IPS-18a (cell line): ENCODE measurements at regions not wholly inside any gene's neighbourhood (a gene's known extent, or its start where the extent isn't known, plus 50 kb on each side); places are given as distances from the start of the nearest gene placed in this dataset.
"Not testable (repeated sequence)": the region's sequence is repeated elsewhere in the genome, so short reads cannot be mapped to it uniquely, and the experiment has no call there.

Experiments
- H3K27ac ChIP-seq: one replicate; pipeline ENCODE4 v1.5.1; 2013; ENCODE audit warnings: low read length
- H3K27me3 ChIP-seq: one replicate; pipeline ENCODE4 v1.6.1; 2013; ENCODE audit warnings: mild to moderate bottlenecking, low read length; ENCODE audit not compliant: control insufficient read depth, insufficient read depth
- H3K36me3 ChIP-seq: one replicate; pipeline ENCODE4 v1.6.1; 2013; ENCODE audit warnings: low read depth, low read length; ENCODE audit not compliant: control insufficient read depth
- H3K4me1 ChIP-seq: one replicate; pipeline ENCODE4 v1.6.1; 2013; ENCODE audit warnings: low read depth, low read length; ENCODE audit not compliant: control insufficient read depth
- H3K4me3 ChIP-seq: one replicate; pipeline ENCODE4 v1.5.1; 2013; ENCODE audit warnings: low read length
- H3K9ac ChIP-seq: one replicate; pipeline ENCODE4 v1.6.1; 2013; ENCODE audit warnings: mild to moderate bottlenecking, low read length, moderate library complexity
- H3K9me3 ChIP-seq: one replicate; pipeline ENCODE4 v1.6.1; 2013; ENCODE audit warnings: low read depth, low read length; ENCODE audit not compliant: control insufficient read depth

DNA sequence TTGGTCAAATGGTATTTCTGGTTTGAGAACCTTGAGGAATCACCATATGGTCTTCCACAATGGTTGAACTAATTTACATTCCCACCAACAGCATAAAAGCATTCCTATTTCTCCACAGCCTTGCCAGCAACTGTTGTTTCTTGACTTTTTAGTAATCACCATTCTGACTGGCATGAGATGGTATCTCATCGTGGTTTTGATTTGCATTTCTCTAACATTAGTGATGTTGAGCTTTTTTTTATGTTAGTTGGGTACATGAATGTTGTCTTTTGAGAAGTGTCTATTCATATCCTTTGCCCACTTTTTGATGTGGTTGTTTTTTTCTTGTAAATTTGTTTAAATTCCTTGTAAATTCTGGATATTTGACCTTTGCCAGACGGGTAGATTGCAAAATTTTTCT lies 679.7 kb downstream of the METTL15 start:
- not testable (repeated sequence) for H3K36me3 ChIP-seq, H3K27me3 ChIP-seq, H3K4me1 ChIP-seq, H3K9ac ChIP-seq, H3K27ac ChIP-seq, H3K9me3 ChIP-seq, H3K4me3 ChIP-seq

DNA sequence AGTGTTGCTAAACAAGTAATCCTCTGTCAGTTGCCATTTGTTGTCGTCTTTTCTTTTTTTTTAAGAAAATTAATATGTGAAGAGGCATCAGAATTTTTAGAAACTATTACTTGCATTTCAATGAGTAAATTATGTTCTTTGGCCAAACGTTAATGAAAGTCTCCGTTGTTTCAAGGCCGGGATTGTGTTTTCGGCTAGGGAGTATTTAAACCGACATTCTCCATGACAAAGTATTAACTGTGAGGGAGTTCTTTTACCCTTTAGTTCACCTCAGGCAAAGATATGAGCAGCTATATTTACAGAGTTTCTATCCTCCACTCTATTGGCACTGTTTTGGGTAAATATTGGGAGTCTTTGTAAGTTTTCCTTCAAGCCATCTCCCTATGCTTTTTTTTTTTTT lies 668.9 kb downstream of the METTL15 start:
- no peaks in the 10 kb centered on the region for H3K36me3 ChIP-seq
- peaks cover 4% of the 10 kb centered on the region for H3K4me1 ChIP-seq
- no peak overlapping the region for H3K4me3 ChIP-seq
- H3K27me3 ChIP-seq, result no peaks in the 10 kb centered on the region
- H3K27ac ChIP-seq, result no peak overlapping the region
- H3K9ac ChIP-seq, result no peak overlapping the region
- peaks cover 4% of the 10 kb centered on the region for H3K9me3 ChIP-seq

DNA sequence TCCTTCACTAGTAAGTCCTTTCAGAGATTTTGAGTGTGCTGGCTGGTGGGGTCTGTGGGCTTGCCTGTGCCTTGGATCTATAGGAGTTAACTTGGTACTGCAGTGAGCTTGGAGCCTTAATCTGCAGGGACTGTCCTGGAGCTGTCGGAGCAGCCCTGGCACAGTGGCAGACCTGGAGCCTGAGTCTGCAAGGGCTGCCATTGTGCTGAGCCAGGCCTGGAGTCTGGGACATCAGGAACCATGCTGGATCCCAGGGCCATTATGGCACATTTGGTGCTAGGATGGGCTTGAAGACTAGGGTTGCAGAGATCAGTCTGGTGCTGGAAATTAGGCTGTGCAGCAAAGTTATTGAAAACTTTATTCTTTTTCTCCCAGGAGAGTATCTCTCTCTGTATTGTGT lies 665.4 kb downstream of the METTL15 start:
- Histone ChIP-seq H3K4me3 (no peak overlapping the region), H3K36me3 (no peaks in the 10 kb centered on the region), H3K27me3 (no peaks in the 10 kb centered on the region), H3K9ac (no peak overlapping the region), H3K4me1 (peaks cover 4% of the 10 kb centered on the region), H3K27ac (no peak overlapping the region), H3K9me3 (peaks cover 4% of the 10 kb centered on the region)

DNA sequence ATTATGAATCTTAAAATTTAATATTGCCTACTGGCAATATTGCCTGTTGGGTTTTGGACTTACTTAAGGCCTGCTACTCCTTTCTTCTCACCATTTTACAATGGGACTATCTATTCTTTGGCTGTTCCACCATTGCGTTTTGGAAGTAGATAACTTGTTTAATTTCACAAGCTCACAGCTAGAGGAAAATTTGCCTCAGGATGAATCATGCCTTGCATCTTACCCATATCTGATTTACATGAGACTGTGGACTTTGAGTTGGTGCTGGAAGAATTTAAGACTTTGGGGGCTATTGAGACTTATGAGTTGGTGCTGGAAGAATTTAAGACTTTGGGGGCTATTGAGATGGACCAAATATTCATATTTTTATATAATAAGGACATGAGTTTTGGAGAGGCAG lies 662.6 kb downstream of the METTL15 start:
- Histone ChIP-seq H3K4me3 (no peak overlapping the region), H3K36me3 (no peaks in the 10 kb centered on the region), H3K27me3 (no peaks in the 10 kb centered on the region), H3K27ac (no peak overlapping the region), H3K9ac (no peak overlapping the region), H3K9me3 (peaks cover 4% of the 10 kb centered on the region), H3K4me1 (peaks cover 4% of the 10 kb centered on the region)

DNA sequence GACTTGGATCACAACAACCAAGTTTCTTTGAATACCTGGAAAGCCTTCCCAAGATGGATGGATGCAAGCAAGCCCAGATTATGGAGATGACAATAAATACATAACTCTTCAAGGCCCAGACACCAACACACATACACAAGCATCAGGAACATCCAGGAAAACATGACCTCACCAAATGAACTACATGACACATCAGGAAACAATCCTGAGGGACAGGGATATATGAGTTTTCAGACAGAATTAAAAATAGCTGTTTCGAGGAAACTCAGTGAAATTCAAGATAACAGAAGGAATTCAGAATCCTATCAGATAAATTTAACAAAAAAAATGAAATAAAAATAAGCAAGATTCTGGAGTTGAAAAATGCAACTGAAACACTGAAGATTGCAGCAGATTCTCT lies 659.4 kb downstream of the METTL15 start:
- Histone ChIP-seq H3K9me3 (no peaks in the 10 kb centered on the region), H3K27ac (no peak overlapping the region), H3K27me3 (no peaks in the 10 kb centered on the region), H3K4me3 (no peak overlapping the region), H3K4me1 (no peaks in the 10 kb centered on the region), H3K36me3 (no peaks in the 10 kb centered on the region), H3K9ac (no peak overlapping the region)

DNA sequence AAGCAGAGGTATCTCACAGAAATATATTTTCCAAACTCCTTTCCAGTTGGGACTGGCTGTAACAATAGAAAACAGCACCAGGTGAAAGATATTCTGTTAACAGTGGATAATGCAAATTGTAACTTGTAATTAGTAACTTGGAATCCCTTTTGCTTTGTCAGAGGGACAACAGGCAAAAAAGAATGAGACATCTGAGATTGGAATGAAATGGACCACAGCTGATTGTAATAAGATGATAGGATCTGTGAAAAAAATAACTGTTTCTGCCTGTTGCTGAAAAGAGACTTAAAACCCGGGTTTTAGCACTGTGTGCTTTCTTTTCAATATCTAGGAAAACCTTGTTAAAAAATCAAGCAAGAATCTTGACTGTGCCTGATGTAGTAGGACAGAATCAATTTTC lies 655.7 kb downstream of the METTL15 start:
- H3K27ac ChIP-seq, result no peak overlapping the region
- H3K27me3 ChIP-seq, result no peaks in the 10 kb centered on the region
- no peaks in the 10 kb centered on the region for H3K36me3 ChIP-seq
- H3K4me3 ChIP-seq, result no peak overlapping the region
- peaks cover 7% of the 10 kb centered on the region for H3K4me1 ChIP-seq
- H3K9me3 ChIP-seq, result no peaks in the 10 kb centered on the region
- H3K9ac ChIP-seq, result no peak overlapping the region

DNA sequence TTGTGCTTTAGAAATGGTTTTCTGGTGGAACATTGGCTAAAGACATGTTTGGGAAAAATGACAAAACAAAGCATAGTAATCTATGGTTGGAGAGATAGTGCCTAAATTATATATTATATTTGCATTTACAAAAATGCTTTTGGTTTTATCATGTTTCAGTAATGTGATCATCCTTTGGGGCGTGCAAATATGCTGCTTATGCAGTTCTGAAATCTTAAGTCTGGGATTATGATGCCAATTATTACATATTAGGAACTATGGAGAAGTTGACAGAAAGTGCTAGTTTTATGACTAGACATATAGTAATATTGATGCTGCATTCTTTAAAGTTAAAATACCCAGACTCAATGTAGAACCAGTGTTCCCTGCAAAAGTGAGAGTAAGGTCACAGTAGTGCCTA lies 655.0 kb downstream of the METTL15 start:
- H3K9me3 ChIP-seq, result no peaks in the 10 kb centered on the region
- no peak overlapping the region for H3K4me3 ChIP-seq
- H3K27ac ChIP-seq, result no peak overlapping the region
- H3K4me1 ChIP-seq, result peaks cover 7% of the 10 kb centered on the region
- H3K27me3 ChIP-seq, result no peaks in the 10 kb centered on the region
- H3K36me3 ChIP-seq, result no peaks in the 10 kb centered on the region
- H3K9ac ChIP-seq, result no peak overlapping the region

DNA sequence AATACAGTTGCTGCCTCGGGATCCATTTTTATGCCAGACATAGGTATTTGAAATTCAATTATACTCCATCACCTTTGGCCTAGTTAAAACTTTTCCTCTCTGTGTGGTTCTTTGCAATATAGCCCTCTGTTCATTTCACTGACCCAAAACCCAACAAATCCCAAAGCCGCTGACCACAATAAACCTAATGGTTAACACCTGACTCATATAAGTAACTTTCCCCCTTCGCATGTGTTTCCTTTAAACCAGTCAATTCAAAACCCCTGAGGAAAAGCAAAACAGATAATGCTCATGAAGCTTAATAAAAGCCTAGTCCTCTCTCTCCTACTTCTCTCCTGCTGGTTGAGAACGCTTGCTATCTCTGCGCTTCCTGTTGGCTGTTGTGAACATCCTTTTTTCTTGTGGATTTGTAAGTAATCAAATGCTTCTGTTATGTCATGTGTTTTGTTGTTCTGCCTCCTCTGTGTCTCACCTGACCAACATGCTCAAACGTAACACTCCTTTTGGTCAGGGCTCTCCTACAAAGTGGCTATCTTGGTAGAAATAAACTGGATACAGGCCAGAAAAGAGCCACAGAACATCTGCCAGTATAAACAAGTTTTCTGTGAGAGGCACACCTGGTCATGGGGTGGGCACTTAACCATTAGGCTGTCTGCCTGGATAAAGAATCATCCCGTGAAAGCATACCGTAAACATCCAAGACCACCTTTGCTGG lies 652.6 kb downstream of the METTL15 start:
- no peak overlapping the region for H3K4me3 ChIP-seq
- no peaks in the 10 kb centered on the region for H3K9me3 ChIP-seq
- H3K4me1 ChIP-seq, result peaks cover 7% of the 10 kb centered on the region
- H3K27ac ChIP-seq, result no peak overlapping the region
- no peak overlapping the region for H3K9ac ChIP-seq
- no peaks in the 10 kb centered on the region for H3K36me3 ChIP-seq
- H3K27me3 ChIP-seq, result no peaks in the 10 kb centered on the region

DNA sequence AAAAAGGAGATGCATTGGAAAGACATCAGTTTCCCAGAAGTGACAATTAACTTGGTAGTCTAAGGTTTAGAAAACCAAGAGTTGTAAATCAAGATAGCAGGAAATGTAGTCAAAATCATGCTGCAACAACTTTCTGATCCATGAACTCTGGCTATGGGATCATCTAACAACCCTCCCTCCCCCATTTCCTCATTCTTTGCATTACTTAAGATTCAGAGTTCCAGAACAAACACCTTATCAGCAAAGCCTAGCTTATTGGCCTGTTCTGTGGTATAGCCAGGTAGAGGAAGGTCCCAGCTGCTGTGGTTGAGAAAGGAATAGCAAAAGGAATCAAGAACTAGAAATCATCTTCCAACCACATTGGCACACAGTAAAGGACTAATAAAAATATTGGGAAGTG lies 651.1 kb downstream of the METTL15 start:
- Histone ChIP-seq H3K9me3 (no peaks in the 10 kb centered on the region), H3K27ac (no peak overlapping the region), H3K4me1 (peaks cover 7% of the 10 kb centered on the region), H3K4me3 (no peak overlapping the region), H3K27me3 (no peaks in the 10 kb centered on the region), H3K9ac (no peak overlapping the region), H3K36me3 (no peaks in the 10 kb centered on the region)

DNA sequence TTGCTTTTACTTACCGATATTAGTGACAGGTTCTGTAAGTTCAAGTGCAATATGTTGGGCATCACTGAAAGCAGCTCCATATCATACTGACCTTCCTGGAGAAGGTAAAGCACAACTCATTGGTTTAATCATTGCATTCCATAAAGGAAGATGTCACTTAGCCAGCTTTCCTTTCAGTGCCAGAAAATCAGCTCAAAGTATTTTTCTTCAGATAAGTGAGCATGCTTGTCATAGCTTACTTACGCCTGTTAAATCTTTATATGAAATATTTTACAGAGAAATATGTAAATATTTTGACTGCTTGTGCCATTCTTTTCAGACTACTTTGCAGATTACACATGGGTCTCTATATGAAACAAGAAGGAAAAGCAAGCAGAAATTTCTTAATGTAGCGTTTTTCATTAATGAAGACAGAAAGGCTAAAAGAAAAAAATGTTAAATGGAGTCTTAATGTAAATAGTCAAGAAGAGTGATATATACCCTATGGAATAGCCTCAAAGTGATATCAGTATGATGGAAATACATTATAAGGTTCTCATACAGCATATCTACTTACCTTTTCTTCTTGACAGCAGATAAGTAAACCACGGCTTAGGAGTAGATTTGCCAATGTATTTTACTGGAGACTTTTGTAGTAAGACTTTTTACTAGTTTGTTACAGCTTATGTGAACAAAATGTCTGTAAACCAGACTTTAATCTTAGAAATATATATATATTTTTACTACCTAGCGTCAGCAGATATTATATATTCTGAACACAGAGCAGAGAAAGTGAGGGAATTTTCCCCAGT lies 649.7 kb downstream of the METTL15 start:
- H3K4me3 ChIP-seq, result no peak overlapping the region
- H3K27ac ChIP-seq, result no peak overlapping the region
- H3K9ac ChIP-seq, result no peak overlapping the region
- no peaks in the 10 kb centered on the region for H3K9me3 ChIP-seq
- no peaks in the 10 kb centered on the region for H3K36me3 ChIP-seq
- no peaks in the 10 kb centered on the region for H3K27me3 ChIP-seq
- H3K4me1 ChIP-seq, result peaks cover 7% of the 10 kb centered on the region

DNA sequence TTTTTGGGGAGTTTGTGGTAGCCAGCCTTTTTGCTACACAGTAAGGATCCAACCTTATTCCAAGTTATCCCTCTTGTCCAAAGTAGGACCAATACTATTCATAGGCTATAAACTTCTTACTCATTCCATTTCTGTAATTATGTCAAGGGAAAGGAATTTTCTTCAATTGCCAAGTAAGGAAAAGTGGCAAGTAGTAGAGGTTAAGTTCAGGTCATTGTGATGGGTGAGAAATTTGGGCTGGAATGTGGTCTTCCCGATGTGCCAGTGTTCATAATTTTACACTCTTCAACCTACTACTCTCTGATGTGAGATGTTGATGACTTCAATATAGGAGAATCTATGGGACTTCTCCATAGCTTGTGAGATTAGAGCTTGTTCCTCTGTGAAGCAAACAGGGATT lies 648.8 kb downstream of the METTL15 start:
- no peaks in the 10 kb centered on the region for H3K27me3 ChIP-seq
- no peaks in the 10 kb centered on the region for H3K36me3 ChIP-seq
- no peak overlapping the region for H3K27ac ChIP-seq
- H3K4me1 ChIP-seq, result peaks cover 7% of the 10 kb centered on the region
- no peaks in the 10 kb centered on the region for H3K9me3 ChIP-seq
- H3K9ac ChIP-seq, result no peak overlapping the region
- H3K4me3 ChIP-seq, result no peak overlapping the region

DNA sequence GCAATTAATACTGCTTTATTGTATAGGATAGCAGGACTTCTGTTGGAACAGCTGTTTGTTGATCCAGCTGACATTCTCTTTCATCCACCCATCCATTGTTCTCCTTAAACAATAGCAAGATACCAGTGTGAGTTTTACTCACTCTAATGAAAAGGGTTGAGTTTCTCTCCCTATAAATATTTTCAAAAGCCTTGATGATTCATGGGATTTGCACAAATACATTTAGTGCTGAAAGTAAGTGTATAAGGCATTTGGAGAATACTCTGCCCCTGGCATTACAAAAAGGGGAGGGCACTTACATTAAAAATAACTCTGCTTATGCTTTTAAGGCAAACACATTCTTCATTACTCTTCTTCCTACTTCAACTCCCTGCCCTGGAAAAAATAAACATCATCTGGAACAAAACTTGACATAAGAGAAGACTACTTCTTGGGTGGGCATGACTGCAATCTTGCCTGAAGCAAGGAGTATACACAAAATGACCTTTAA lies 634.9 kb downstream of the METTL15 start:
- Histone ChIP-seq H3K9me3 (no peaks in the 10 kb centered on the region), H3K4me1 (no peaks in the 10 kb centered on the region), H3K27ac (no peak overlapping the region), H3K9ac (no peak overlapping the region), H3K36me3 (no peaks in the 10 kb centered on the region), H3K4me3 (no peak overlapping the region), H3K27me3 (no peaks in the 10 kb centered on the region)
